A673 (cell line): ENCODE measurements at regions not wholly inside any gene's neighbourhood (a gene's known extent, or its start where the extent isn't known, plus 50 kb on each side); places are given as distances from the start of the nearest gene placed in this dataset.

ENCODE experiments used
- CTCF ChIP-seq: fragments of 300-800, 200-600 bp; sonication (generic); conservative IDR thresholded peaks from 2 replicates; pipeline ENCODE4 v1.5.1; 2017; ENCODE audit warnings: low read depth, mild to moderate bottlenecking, antibody characterized with exemption, low read length, moderate library complexity, mixed read lengths
- EZH2 ChIP-seq: fragments of 200-600 bp; sonication (generic); IDR thresholded peaks from 2 replicates; pipeline ENCODE4 v1.6.1; 2017; ENCODE audit warnings: borderline replicate concordance, low read depth, mild to moderate bottlenecking, mixed read lengths, antibody characterized with exemption, low read length; ENCODE audit not compliant: poor library complexity, severe bottlenecking

GRCh38 chr17:34525651-34526050, 53.7 kb upstream of the TMEM132E start:
- no peak for TF ChIP-seq CTCF
- no peak for TF ChIP-seq EZH2
